ENCODE measurements at regions not wholly inside any gene's neighbourhood (a gene's known extent, or its start where the extent isn't known, plus 50 kb on each side); places are given as distances from the start of the nearest gene placed in this dataset.

- DNase-seq: no peak
These were observed 139.6 kb upstream of the UNC5B start for GRCh38 chr10:71072823-71073210.

- DNase-seq: no peak
These were observed 138.8 kb upstream of the UNC5B start for GRCh38 chr10:71073451-71074175.

- no peak for DNase-seq
These were observed 138.1 kb upstream of the UNC5B start for GRCh38 chr10:71074176-71074755.

GRCh38 chr10:71075086-71075758 lies 137.1 kb upstream of the UNC5B start:
- DNase-seq: no peak

GRCh38 chr10:71075759-71076472 lies 136.5 kb upstream of the UNC5B start:
- no peak for DNase-seq

GRCh38 chr10:71076473-71077142 lies 135.8 kb upstream of the UNC5B start:
- DNase-seq: no peak

- no peak for DNase-seq
These were observed 135.2 kb upstream of the UNC5B start for GRCh38 chr10:71077143-71077581.

- DNase-seq: no peak
These were observed 134.4 kb upstream of the UNC5B start for GRCh38 chr10:71077796-71078453.

GRCh38 chr10:71078454-71079145 lies 133.8 kb upstream of the UNC5B start:
- no peak for DNase-seq

- DNase-seq: no peak
These were observed 132.5 kb upstream of the UNC5B start for GRCh38 chr10:71079761-71080380.

- no peak for DNase-seq
These were observed 131.8 kb upstream of the UNC5B start for GRCh38 chr10:71080381-71081228.

GRCh38 chr10:71081229-71081560 lies 131.2 kb upstream of the UNC5B start:
- no peak for DNase-seq

- no peak for DNase-seq
These were observed 130.5 kb upstream of the UNC5B start for GRCh38 chr10:71081912-71082311.

- DNase-seq: no peak
These were observed 129.2 kb upstream of the UNC5B start for GRCh38 chr10:71082960-71083715.

- no peak for DNase-seq
These were observed 128.7 kb upstream of the UNC5B start for GRCh38 chr10:71083716-71083975.

GRCh38 chr10:71084061-71084817 lies 128.1 kb upstream of the UNC5B start:
- no peak for DNase-seq

GRCh38 chr10:71084818-71085126 lies 127.6 kb upstream of the UNC5B start:
- no peak for DNase-seq

- no peak for DNase-seq
These were observed 126.5 kb upstream of the UNC5B start for GRCh38 chr10:71085689-71086438.

All from NCI-H2171 (cell line).